DLD1 (cell line): ENCODE measurements at regions not wholly inside any gene's neighbourhood (a gene's known extent, or its start where the extent isn't known, plus 50 kb on each side); places are given as distances from the start of the nearest gene placed in this dataset.

Source experiments
- in situ Hi-C: cut with HindIII; loops from 2 replicates; pipeline ENCODE4 v1.10.0; 2017; ENCODE audit warnings: low sequenced_read_pairs

DNA sequence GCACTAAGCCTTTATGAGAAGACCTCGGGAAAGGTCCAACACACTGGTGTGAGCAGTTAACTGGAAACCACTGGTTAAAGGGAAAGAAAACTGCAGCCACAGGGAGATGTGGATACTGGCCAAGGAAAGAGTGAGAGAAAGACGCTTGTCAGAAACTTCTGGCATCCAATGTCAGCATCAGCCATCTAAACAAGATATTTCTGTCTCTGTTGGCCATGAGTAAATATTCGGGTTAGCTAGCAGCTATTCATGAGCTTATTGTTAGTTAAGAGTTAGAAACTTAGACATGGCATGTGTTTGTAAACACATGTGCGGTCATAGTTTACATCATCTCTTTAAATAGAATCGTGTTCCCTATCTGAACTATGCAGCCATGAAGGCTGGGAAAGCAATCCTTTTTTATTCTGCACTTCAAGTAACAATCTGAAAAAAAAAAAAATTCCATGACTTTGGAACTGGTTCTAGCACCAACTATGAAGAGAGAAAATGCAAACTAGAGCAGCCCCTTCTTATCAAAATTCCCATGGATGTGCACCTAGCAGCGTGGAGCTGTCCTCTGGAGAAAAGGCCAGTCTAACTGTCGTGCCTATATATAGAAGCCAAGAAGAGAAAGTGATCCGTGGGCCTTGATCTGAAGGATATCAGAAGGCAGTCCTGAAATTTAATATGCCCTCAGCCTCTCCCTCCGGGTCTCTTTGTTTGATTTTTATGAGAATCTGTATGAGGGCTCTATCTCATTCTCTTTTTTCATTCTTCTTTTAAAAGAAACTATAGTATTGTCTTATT, 84.0 kb upstream of the RFX8 start:
- in situ Hi-C loops: no loop called here

- in situ Hi-C loops: no loop called here
Measured at GRCh38 chr2:101556033-101556459, 81.1 kb upstream of the RFX8 start.

DNA sequence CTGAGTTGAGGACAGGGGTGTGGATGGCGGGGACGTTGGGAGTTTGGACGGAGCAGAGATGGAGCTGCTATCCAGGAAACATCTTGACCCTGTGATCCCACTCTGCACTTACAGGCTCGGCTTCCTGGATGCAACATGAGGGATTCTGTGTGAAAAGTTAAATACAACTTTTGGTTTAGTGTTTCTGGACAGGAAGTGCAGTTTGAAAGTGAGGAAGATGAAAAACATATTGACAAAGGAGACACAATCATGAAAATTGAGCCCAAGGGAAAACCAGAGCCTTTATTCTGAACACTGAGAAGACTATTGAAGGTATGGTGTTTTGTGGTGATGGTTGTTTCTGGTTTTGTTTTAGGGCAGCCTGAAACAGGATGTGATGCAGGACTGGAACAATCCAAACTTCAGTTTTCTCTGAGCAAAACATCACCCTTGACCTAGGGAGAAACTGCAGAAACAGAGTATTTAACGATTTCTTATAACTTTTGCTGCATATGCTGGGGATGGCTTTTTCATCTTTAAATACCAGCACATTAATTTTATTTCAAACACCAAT, 76.5 kb upstream of the RFX8 start:
- in situ Hi-C loops: no loop called here

- in situ Hi-C loops: no loop called here
Measured at GRCh38 chr2:101550555-101550954, 75.6 kb upstream of the RFX8 start.

GRCh38 chr2:101549371-101549770, 74.5 kb upstream of the RFX8 start:
- in situ Hi-C loops: no loop called here

DNA sequence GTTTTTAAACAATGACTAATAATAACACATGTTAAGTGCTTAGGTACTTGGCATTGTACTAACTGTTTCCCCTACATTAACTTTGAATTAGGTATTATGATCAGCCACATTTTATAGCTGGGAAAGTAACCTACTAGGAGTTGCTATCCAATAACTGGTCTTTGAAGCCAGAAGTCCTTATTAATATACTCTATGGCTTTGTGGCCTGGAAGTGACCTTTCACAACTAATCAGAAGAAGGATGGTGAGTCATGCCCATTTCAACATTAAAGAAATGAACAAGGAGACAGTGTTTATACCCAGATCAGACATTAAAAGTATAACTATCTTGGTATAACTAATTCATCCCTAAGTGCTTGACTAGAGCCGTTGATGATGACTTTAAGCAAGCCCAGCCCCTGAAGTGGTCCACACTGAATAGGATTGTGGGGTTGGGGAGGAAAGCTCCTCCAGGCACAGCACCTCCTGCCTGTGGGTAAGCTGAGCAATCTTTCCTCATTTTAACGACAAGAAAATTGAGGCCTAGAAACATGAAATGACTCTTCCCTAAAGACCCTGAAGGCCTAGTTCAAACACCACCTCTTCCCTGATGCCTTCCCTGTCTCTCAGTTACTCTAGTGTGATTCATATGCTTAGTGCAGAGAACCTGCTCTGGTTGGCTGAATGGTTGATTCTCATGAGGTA, 71.6 kb upstream of the RFX8 start:
- in situ Hi-C loops: no loop called here

GRCh38 chr2:101545950-101546349, 71.0 kb upstream of the RFX8 start:
- in situ Hi-C loops: no loop called here

DNA sequence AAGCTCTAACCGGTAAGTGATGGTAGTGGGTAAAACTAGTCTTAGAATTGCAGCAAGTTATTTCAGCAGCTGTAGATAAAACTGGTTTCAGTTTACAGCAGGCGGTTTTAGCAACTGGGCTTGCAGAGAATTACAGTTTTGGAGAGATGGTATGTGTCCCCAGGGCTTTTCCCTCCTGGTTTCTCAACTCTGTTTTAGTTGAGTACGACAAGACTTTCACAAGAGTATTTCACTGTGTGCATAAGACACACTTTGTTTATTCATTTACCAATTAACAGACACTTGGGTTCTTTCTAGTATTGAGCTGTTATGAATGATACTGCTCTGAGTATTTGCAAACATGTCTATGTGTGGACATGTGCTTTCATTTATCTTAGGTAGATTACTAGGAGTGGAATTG, 65.6 kb upstream of the RFX8 start:
- in situ Hi-C loops: no loop called here

DNA sequence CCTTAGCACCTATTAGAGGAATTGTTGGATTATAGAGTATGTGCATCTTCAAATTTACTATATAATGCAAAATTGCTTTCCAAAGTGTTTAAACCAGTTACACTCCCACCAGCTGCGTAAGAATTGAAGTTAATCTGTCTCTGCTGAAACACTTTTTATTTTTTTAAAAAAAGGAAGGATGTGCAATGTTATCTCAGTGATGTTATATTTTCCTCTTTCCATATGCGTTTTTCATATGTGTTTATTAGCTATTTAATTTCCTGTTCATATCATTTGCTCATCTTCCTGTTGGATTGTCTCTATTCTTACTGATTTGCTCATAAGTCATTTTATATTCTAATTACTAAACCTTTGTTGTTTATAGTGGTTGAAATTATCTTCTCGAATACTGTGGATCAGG, 63.2 kb upstream of the RFX8 start:
- in situ Hi-C loops: no loop called here

DNA sequence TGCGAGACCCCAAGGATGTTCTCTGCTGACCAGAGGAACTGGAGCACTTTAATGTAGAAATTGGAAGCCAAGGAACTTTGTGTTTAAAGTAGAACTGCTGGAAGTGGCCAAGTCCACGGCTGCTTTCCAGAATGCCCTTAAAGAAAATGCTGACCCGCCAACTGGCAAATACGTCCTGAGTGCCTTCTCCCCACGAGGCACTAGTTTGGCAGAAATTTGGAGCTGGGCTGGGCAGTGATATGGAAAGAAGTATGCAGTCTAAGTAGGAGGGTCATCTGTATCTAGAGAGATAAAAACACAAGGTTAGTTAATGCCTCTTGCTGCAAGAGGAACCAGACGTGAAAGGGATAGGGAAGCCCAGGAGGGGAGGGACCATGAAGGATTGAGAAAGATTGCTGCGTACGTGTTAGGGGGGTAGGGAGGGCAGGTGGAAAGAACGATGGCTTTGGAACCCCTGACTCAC, 59.3 kb upstream of the RFX8 start:
- in situ Hi-C loops: no loop called here

DNA sequence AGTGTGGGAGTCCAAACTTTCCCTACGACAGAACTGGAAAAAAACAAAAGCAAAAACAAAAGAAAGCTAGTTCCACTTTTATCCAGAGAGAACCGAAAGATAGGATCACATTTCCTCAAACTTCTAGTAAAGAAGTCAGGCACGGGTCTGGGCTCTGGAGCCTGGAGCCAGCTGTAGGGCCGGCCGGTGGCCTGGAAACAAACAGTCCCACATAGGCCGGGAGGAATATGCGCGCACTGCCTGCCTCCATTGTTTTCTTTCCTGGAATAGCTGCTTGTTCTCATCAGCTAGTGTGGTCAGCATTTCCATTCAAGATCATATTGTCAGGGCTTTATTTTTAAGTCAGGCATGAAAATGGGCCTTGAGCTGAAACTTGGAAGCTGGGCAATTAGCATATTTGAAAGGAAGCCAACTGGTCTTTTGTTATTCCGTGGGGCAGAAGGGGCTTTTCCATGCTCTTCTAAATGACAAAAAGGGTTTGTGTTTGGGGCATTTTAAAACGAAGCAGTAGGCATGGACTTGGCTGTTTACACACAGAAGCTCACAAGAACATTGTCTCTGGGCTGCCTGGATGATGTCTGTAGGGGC, 58.7 kb upstream of the RFX8 start:
- in situ Hi-C loops: no loop called here

- in situ Hi-C loops: no loop called here
Measured at GRCh38 chr2:101528501-101528900, 53.6 kb upstream of the RFX8 start.

GRCh38 chr2:101524806-101525430, 50.0 kb upstream of the RFX8 start:
- in situ Hi-C loops: no loop called here
